GF-D8 (cell line): ENCODE measurements at regions not wholly inside any gene's neighbourhood (a gene's known extent, or its start where the extent isn't known, plus 50 kb on each side); places are given as distances from the start of the nearest gene placed in this dataset.

ENCODE experiments used
- DNase-seq: peaks from one replicate; lab custom pipeline; 2025; lab: John Stamatoyannopoulos, UW

DNA sequence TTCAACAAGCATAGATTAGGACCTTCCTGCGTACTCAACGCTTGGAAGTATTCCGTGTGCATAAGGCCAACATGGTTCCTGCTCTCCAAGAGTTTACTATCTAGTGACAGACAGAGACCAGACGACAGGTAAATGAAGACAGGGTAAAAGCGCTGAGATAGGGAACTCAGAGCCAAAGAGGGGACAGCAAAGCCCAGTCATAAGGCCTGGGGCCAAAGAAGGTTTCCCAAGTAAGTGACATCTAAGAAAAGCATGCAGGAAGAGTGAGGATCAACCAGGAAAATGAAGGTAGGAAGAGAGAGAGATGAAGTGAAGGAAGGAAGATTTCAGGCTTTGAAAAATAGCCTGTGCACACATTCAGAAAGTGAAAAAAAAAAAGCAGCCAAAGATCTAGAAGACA, 76.9 kb upstream of the CDH20 start:
- no peak for DNase-seq

DNA sequence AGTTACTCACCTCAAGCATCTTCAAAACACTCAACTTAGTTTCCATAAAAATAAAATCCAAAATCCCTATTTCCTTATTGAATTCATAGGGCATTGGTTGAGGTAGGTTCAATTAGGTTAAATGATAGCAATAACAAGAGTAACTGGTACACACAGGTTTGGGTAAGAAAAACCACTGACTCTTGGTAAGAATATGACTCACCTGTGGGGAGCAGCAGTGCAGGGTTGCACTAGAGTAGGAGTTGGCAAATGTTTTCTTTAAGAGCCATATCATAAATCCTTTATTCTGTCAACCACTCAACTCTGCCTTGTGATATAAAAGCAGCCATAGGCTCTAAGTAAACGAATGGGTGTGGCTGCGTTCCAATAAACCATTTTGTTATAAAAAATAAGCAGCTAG, 71.4 kb upstream of the CDH20 start:
- no peak for DNase-seq

- DNase-seq, result no peak
Measured at GRCh38 chr18:61272793-61273192, 60.4 kb upstream of the CDH20 start.

DNA sequence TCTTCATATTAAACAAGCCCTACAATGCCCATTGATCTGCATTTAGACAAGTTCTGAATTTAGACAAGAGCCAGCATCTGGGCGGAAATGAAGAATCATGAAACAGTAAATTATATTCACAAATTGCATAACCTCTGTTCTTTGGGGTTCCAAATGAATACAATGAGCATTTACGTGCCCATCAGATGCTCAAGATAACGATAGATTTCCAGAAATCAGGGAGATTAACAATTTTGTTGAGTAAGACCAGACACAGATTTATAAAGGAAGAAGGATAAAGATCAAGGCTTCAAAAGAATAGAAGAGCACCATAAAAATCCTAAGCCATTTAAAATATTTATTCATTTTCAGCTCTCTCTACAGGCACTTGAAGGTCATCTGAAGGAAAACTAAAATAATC, 59.7 kb upstream of the CDH20 start:
- no peak for DNase-seq

DNA sequence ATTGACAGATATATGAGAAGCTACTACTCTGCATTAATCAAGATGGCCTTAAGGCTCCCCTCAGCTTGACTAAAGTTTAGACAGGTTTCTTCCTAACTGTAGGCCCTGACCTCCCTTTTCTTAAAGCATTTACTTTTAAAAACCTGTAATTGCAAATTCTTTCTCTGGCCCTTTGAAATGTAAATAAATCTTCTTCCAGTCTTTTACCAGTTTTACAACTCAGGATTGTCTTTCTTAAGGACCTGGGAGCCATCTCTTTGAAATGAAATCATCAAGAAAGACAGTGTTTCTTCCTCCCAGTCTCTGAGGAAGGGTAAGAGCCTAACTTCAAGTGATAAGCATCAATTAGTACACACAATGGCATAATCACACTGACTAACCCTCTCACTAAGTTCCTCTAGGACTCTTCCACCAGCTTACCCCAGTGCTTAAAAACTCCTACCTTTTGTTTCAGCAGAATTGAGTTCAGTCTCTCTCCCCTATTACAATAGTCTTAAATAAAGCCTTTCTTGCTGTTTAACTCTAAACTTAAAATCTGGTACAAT, 58.7 kb upstream of the CDH20 start:
- DNase-seq, result no peak

- DNase-seq, result no peak
Measured at GRCh38 chr18:61277808-61278207, 55.4 kb upstream of the CDH20 start.

GRCh38 chr18:61281431-61281830, 51.8 kb upstream of the CDH20 start:
- DNase-seq, result no peak

GRCh38 chr18:61282926-61283325, 50.3 kb upstream of the CDH20 start:
- no peak for DNase-seq
